NB4 (cell line): ENCODE measurements at regions not wholly inside any gene's neighbourhood (a gene's known extent, or its start where the extent isn't known, plus 50 kb on each side); places are given as distances from the start of the nearest gene placed in this dataset.
"Not testable (repeated sequence)": the region's sequence is repeated elsewhere in the genome, so short reads cannot be mapped to it uniquely, and the experiment has no call there.

ENCODE experiments used
- MYC ChIP-seq: IDR thresholded peaks from 2 replicates; pipeline ENCODE4 v1.6.1; 2011; ENCODE audit warnings: low read depth, low read length
- POLR2A ChIP-seq: IDR thresholded peaks from 2 replicates; pipeline ENCODE4 v1.6.1; 2011; ENCODE audit warnings: mild to moderate bottlenecking; ENCODE audit not compliant: insufficient read length; ENCODE audit errors: extremely low read depth
- TF ChIP-seq, protein P1 (sequence below): IDR thresholded peaks from one replicate; pipeline ENCODE4 v1.5.1; 2012; ENCODE audit warnings: low read depth, low read length

DNA sequence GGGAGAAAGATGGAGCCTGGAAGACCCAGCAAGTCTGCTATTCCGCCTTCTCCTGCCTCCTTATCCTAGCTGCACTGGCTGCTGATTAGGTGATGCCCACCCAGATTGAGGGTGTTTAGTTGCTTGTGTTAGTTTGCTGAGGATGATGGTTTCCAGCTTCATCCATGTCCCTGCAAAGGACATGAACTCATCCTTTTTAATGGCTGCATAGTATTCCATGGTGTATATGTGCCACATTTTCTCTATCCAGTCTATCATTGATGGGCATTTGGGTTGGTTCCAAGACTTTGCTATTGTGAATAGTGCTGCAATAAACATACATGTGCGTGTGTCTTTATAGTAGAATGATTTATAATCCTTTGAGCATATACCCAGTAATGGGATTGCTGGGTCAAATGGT lies 131.7 kb downstream of the KCNA5 start:
- TF ChIP-seq, protein P1, sequence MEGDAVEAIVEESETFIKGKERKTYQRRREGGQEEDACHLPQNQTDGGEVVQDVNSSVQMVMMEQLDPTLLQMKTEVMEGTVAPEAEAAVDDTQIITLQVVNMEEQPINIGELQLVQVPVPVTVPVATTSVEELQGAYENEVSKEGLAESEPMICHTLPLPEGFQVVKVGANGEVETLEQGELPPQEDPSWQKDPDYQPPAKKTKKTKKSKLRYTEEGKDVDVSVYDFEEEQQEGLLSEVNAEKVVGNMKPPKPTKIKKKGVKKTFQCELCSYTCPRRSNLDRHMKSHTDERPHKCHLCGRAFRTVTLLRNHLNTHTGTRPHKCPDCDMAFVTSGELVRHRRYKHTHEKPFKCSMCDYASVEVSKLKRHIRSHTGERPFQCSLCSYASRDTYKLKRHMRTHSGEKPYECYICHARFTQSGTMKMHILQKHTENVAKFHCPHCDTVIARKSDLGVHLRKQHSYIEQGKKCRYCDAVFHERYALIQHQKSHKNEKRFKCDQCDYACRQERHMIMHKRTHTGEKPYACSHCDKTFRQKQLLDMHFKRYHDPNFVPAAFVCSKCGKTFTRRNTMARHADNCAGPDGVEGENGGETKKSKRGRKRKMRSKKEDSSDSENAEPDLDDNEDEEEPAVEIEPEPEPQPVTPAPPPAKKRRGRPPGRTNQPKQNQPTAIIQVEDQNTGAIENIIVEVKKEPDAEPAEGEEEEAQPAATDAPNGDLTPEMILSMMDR, result not testable (repeated sequence)
- not testable (repeated sequence) for TF ChIP-seq MYC, POLR2A
